ENCODE measurements at regions not wholly inside any gene's neighbourhood (a gene's known extent, or its start where the extent isn't known, plus 50 kb on each side); places are given as distances from the start of the nearest gene placed in this dataset.
"Not testable (repeated sequence)": the region's sequence is repeated elsewhere in the genome, so short reads cannot be mapped to it uniquely, and the experiment has no call there.

- not testable (repeated sequence) for TF ChIP-seq POLR2AphosphoS5, POLR2A, CTCF (IDR thresholded peaks at IDR 0.05)
These were observed 202.8 kb upstream of the POTEB2 start for GRCh38 chr15:21068917-21069316.
